SK-N-SH treated with all-trans-retinoic acid at 6 μM for 48 hours (cell line): ENCODE measurements at regions not wholly inside any gene's neighbourhood (a gene's known extent, or its start where the extent isn't known, plus 50 kb on each side); places are given as distances from the start of the nearest gene placed in this dataset.

Experiments used
- ATAC-seq: fragments of 200-7000 bp; cut with Tn5 transposase; 3 replicates; pipeline ENCODE4 v1.9.1; 2020; ENCODE audit warnings: mild to moderate bottlenecking, moderate library complexity
- ARNTL ChIP-seq: fragments of 450-650 bp; formaldehyde crosslinking; IDR thresholded peaks from 2 replicates; pipeline ENCODE4 v1.5.0; 2020; ENCODE audit warnings: low read depth, mild to moderate bottlenecking, moderate library complexity, borderline replicate concordance
- BACH2 ChIP-seq: fragments of 250-450 bp; sonication (Bioruptor Pico); IDR thresholded peaks from 2 replicates; pipeline ENCODE4 v1.9.0; 2021; ENCODE audit warnings: mild to moderate bottlenecking, borderline replicate concordance
- CREB5 ChIP-seq: fragments of 250-450 bp; sonication (Bioruptor Pico); IDR thresholded peaks from 2 replicates; pipeline ENCODE4 v1.5.1; 2020; ENCODE audit warnings: low read depth, mild to moderate bottlenecking, moderate library complexity
- CSDC2 ChIP-seq: fragments of 250-450 bp; sonication (Bioruptor Pico); IDR thresholded peaks from 2 replicates; pipeline ENCODE4 v1.5.0; 2020; ENCODE audit warnings: mild to moderate bottlenecking, moderate library complexity
- ESRRG ChIP-seq: fragments of 250-450 bp; sonication (Bioruptor Pico); IDR thresholded peaks from 2 replicates; pipeline ENCODE4 v1.6.1; 2021; ENCODE audit warnings: mild to moderate bottlenecking
- GLIS3 ChIP-seq: fragments of 250-450 bp; sonication (Bioruptor Pico); IDR thresholded peaks from 2 replicates; pipeline ENCODE4 v1.5.0; 2020; ENCODE audit warnings: mild to moderate bottlenecking, moderate library complexity
- ISL1 ChIP-seq: fragments of 250-450 bp; sonication (Bioruptor Pico); IDR thresholded peaks from 2 replicates; pipeline ENCODE4 v2.1.2; 2022; ENCODE audit warnings: mild to moderate bottlenecking, moderate library complexity
- OSR1 ChIP-seq: fragments of 250-450 bp; sonication (Bioruptor Pico); IDR thresholded peaks from 2 replicates; pipeline ENCODE4 v1.8.0; 2022; ENCODE audit warnings: moderate library complexity, mild to moderate bottlenecking, inconsistent platforms
- PATZ1 ChIP-seq: fragments of 250-450 bp; sonication (Bioruptor Pico); IDR thresholded peaks from 2 replicates; pipeline ENCODE4 v1.8.0; 2020; ENCODE audit warnings: mild to moderate bottlenecking, moderate library complexity, borderline replicate concordance
- POU6F1 ChIP-seq: fragments of 250-450 bp; sonication (Bioruptor Pico); IDR thresholded peaks from 2 replicates; pipeline ENCODE4 v1.8.0; 2021; ENCODE audit warnings: low read depth, mild to moderate bottlenecking, moderate library complexity, borderline replicate concordance
- PPARA ChIP-seq: fragments of 250-450 bp; sonication (Bioruptor Pico); IDR thresholded peaks from 2 replicates; pipeline ENCODE4 v1.5.0; 2020; ENCODE audit warnings: mild to moderate bottlenecking, borderline replicate concordance
- RARB ChIP-seq: fragments of 250-450 bp; sonication (Bioruptor Pico); IDR thresholded peaks from 2 replicates; pipeline ENCODE4 v1.8.0; 2021; ENCODE audit warnings: mild to moderate bottlenecking, moderate library complexity
- TCF4 ChIP-seq: fragments of 250-450 bp; sonication (Bioruptor Pico); IDR thresholded peaks from 2 replicates; pipeline ENCODE4 v1.8.0; 2021; ENCODE audit warnings: mild to moderate bottlenecking, moderate library complexity, borderline replicate concordance
- ZFP3 ChIP-seq: fragments of 250-450 bp; sonication (Bioruptor Pico); IDR thresholded peaks from 2 replicates; pipeline ENCODE4 v1.5.0; 2020; ENCODE audit warnings: mild to moderate bottlenecking, moderate library complexity
- ZFP30 ChIP-seq: fragments of 450-650 bp; formaldehyde crosslinking; IDR thresholded peaks from 2 replicates; pipeline ENCODE4 v1.5.0; 2022; ENCODE audit warnings: mild to moderate bottlenecking, moderate library complexity
- ZNF565 ChIP-seq: fragments of 450-650 bp; formaldehyde crosslinking; conservative IDR thresholded peaks from 2 replicates; pipeline ENCODE4 v1.5.0; 2020; ENCODE audit warnings: low read depth, mild to moderate bottlenecking, moderate library complexity
- ZNF70 ChIP-seq: fragments of 450-650 bp; formaldehyde crosslinking; IDR thresholded peaks from 2 replicates; pipeline ENCODE4 v1.5.0; 2020; ENCODE audit warnings: mild to moderate bottlenecking, moderate library complexity
- ZNF8 ChIP-seq: fragments of 450-650 bp; formaldehyde crosslinking; IDR thresholded peaks from 2 replicates; pipeline ENCODE4 v1.5.0; 2020; ENCODE audit warnings: mild to moderate bottlenecking, moderate library complexity

- no peak for TF ChIP-seq ZFP30 (CRISPR knock-in tag)
- TF ChIP-seq ZNF8 (CRISPR knock-in tag): no peak
- no peak for TF ChIP-seq POU6F1 (CRISPR knock-in tag)
- no peak for TF ChIP-seq ZNF565 (CRISPR knock-in tag)
- TF ChIP-seq TCF4: no peak
- TF ChIP-seq ISL1 (CRISPR knock-in tag): no peak
- ATAC-seq: no peak
These were observed 211.0 kb downstream of the MAP2K6 start for GRCh38 chr17:69625474-69625873.

GRCh38 chr17:69630056-69630635, 215.6 kb downstream of the MAP2K6 start:
- ATAC-seq: no peak
- TF ChIP-seq ISL1 (CRISPR knock-in tag) (no peak), TCF4 (no peak), ZNF8 (CRISPR knock-in tag) (no peak), BACH2 (CRISPR knock-in tag) (no peak), ZNF565 (CRISPR knock-in tag) (no peak), RARB (no peak)

GRCh38 chr17:69634844-69635243, 220.3 kb downstream of the MAP2K6 start:
- ATAC-seq: no peak
- TF ChIP-seq ESRRG (CRISPR knock-in tag) (no peak), ZNF70 (CRISPR knock-in tag) (no peak), ZNF8 (CRISPR knock-in tag) (no peak), CSDC2 (CRISPR knock-in tag) (no peak), GLIS3 (no peak), POU6F1 (CRISPR knock-in tag) (no peak), CREB5 (CRISPR knock-in tag) (no peak), ZFP3 (no peak), OSR1 (CRISPR knock-in tag) (no peak)

- peak; percentile 56 for ATAC-seq
- TF ChIP-seq PPARA (CRISPR knock-in tag) (no peak), ARNTL (no peak), ISL1 (CRISPR knock-in tag) (no peak), POU6F1 (CRISPR knock-in tag) (no peak), ZFP3 (no peak), ZNF8 (CRISPR knock-in tag) (no peak), TCF4 (no peak), PATZ1 (CRISPR knock-in tag) (no peak), ZNF565 (CRISPR knock-in tag) (no peak), OSR1 (CRISPR knock-in tag) (no peak)
These were observed 223.1 kb downstream of the MAP2K6 start for GRCh38 chr17:69637446-69638156.
